ENCODE measurements at regions not wholly inside any gene's neighbourhood (a gene's known extent, or its start where the extent isn't known, plus 50 kb on each side); places are given as distances from the start of the nearest gene placed in this dataset.
"Not testable (repeated sequence)": the region's sequence is repeated elsewhere in the genome, so short reads cannot be mapped to it uniquely, and the experiment has no call there.

- H3K27me3 ChIP-seq: no peaks in the 10 kb centered on the region
- no peaks in the 10 kb centered on the region for H4K20me1 ChIP-seq (ENCODE audit: low read depth)
- Mint-ChIP-seq H3K36me3 (no peaks in the 10 kb centered on the region), H3K27me3 (ENCODE audit: insufficient read depth, low read depth) (no peaks in the 10 kb centered on the region), H3K9me3 (no peaks in the 10 kb centered on the region), H3K4me3 (no peak overlapping the region), H3K4me1 (peaks cover 11% of the 10 kb centered on the region), H3K27ac (no peak overlapping the region)
- H3K9ac ChIP-seq: no peak overlapping the region
- H3K27ac ChIP-seq: no peak overlapping the region
- H3F3A ChIP-seq (ENCODE audit: low read depth): no peaks in the 10 kb centered on the region
- no peaks in the 10 kb centered on the region for H3K9me3 ChIP-seq (ENCODE audit: low read depth)
- H3K4me1 ChIP-seq: no peaks in the 10 kb centered on the region
- no peaks in the 10 kb centered on the region for H3K79me2 ChIP-seq (ENCODE audit: low read depth)
- H2AFZ ChIP-seq (replicated peaks): no peak overlapping the region
- no peak overlapping the region for H3K4me3 ChIP-seq
- no peak overlapping the region for H3K4me2 ChIP-seq
- no peaks in the 10 kb centered on the region for H3K36me3 ChIP-seq
- TF ChIP-seq EZH2 (IDR thresholded peaks at IDR 0.05) (no peak), EZH2phosphoT487 (IDR thresholded peaks at IDR 0.05) (no peak), CTCF (IDR thresholded peaks at IDR 0.05) (no peak)
- DNase-seq (ENCODE audit: low spot score): no peak
Observed at GRCh38 chr2:17460371-17461086, 57.7 kb downstream of the RAD51AP2 start.

- H3K27ac Mint-ChIP-seq: no peak overlapping the region
- no peak overlapping the region for H2AFZ ChIP-seq (replicated peaks)
- no peak for DNase-seq (ENCODE audit: low spot score)
- TF ChIP-seq EZH2phosphoT487 (IDR thresholded peaks at IDR 0.05) (no peak), CTCF (IDR thresholded peaks at IDR 0.05) (no peak), EZH2 (IDR thresholded peaks at IDR 0.05) (no peak)
- no peaks in the 10 kb centered on the region for H3K27me3 Mint-ChIP-seq (ENCODE audit: insufficient read depth, low read depth)
- no peaks in the 10 kb centered on the region for H3K36me3 Mint-ChIP-seq
- no peaks in the 10 kb centered on the region for H3K4me1 ChIP-seq
- H3K9me3 Mint-ChIP-seq: no peaks in the 10 kb centered on the region
- no peaks in the 10 kb centered on the region for H3K27me3 ChIP-seq
- no peaks in the 10 kb centered on the region for H3K79me2 ChIP-seq (ENCODE audit: low read depth)
- no peaks in the 10 kb centered on the region for H3K36me3 ChIP-seq
- H3K27ac ChIP-seq: no peak overlapping the region
- H3K4me1 Mint-ChIP-seq: peaks cover 14% of the 10 kb centered on the region
- H3K4me3 ChIP-seq: no peak overlapping the region
- no peaks in the 10 kb centered on the region for H3K9me3 ChIP-seq (ENCODE audit: low read depth)
- H3F3A ChIP-seq (ENCODE audit: low read depth): no peaks in the 10 kb centered on the region
- H3K4me3 Mint-ChIP-seq: no peak overlapping the region
- H3K9ac ChIP-seq: no peak overlapping the region
- H4K20me1 ChIP-seq (ENCODE audit: low read depth): no peaks in the 10 kb centered on the region
- no peak overlapping the region for H3K4me2 ChIP-seq
Observed at GRCh38 chr2:17455343-17455742, 62.9 kb downstream of the RAD51AP2 start.

- not testable (repeated sequence) for H3K9me3 Mint-ChIP-seq; H3K4me3 ChIP-seq; H3K27ac ChIP-seq; H3K9me3 ChIP-seq (ENCODE audit: low read depth); H2AFZ ChIP-seq (replicated peaks); H3K4me1 Mint-ChIP-seq; H3K9ac ChIP-seq; H3K27ac Mint-ChIP-seq; H3K36me3 Mint-ChIP-seq; H4K20me1 ChIP-seq (ENCODE audit: low read depth); H3K4me1 ChIP-seq; DNase-seq (ENCODE audit: low spot score); H3F3A ChIP-seq (ENCODE audit: low read depth); H3K4me2 ChIP-seq; H3K79me2 ChIP-seq (ENCODE audit: low read depth); H3K27me3 Mint-ChIP-seq (ENCODE audit: insufficient read depth, low read depth); H3K4me3 Mint-ChIP-seq; H3K27me3 ChIP-seq; H3K36me3 ChIP-seq
Observed at GRCh38 chr2:17446191-17446590, 72.0 kb downstream of the RAD51AP2 start.

- no peak overlapping the region for H2AFZ ChIP-seq (replicated peaks)
- H3K9me3 Mint-ChIP-seq: peaks cover 7% of the 10 kb centered on the region
- no peaks in the 10 kb centered on the region for H3K36me3 ChIP-seq
- no peak for DNase-seq (ENCODE audit: low spot score)
- no peak overlapping the region for H3K27ac ChIP-seq
- no peaks in the 10 kb centered on the region for H3F3A ChIP-seq (ENCODE audit: low read depth)
- H3K4me2 ChIP-seq: no peak overlapping the region
- H3K4me3 ChIP-seq: no peak overlapping the region
- no peak for TF ChIP-seq EZH2 (IDR thresholded peaks at IDR 0.05)
- TF ChIP-seq EZH2phosphoT487 (IDR thresholded peaks at IDR 0.05): no peak
- TF ChIP-seq CTCF (IDR thresholded peaks at IDR 0.05): no peak
- H4K20me1 ChIP-seq (ENCODE audit: low read depth): no peaks in the 10 kb centered on the region
- H3K27ac Mint-ChIP-seq: no peak overlapping the region
- H3K4me1 Mint-ChIP-seq: peaks cover 8% of the 10 kb centered on the region
- H3K4me3 Mint-ChIP-seq: no peak overlapping the region
- H3K79me2 ChIP-seq (ENCODE audit: low read depth): no peaks in the 10 kb centered on the region
- H3K9me3 ChIP-seq (ENCODE audit: low read depth): no peaks in the 10 kb centered on the region
- no peak overlapping the region for H3K9ac ChIP-seq
- no peaks in the 10 kb centered on the region for H3K36me3 Mint-ChIP-seq
- H3K4me1 ChIP-seq: peaks cover 6% of the 10 kb centered on the region
- H3K27me3 ChIP-seq: no peaks in the 10 kb centered on the region
- H3K27me3 Mint-ChIP-seq (ENCODE audit: insufficient read depth, low read depth): peaks cover 3% of the 10 kb centered on the region
Observed at GRCh38 chr2:17445744-17446143, 72.5 kb downstream of the RAD51AP2 start.

Data from neural progenitor cell (in vitro differentiated cells).